HEK293T (cell line): ENCODE measurements at regions not wholly inside any gene's neighbourhood (a gene's known extent, or its start where the extent isn't known, plus 50 kb on each side); places are given as distances from the start of the nearest gene placed in this dataset.
A peak's percentile ranks its signal among the peaks of the same experiment; 100 is the strongest.

Source experiments
- BHLHE40 ChIP-seq: fragments of 450-650 bp; IDR thresholded peaks from 2 replicates; pipeline ENCODE4 v1.6.1; 2016; ENCODE audit warnings: mild to moderate bottlenecking, moderate library complexity, borderline replicate concordance
- FOXA1 ChIP-seq: fragments of 450-650 bp; IDR thresholded peaks from 2 replicates; pipeline ENCODE4 v1.6.1; 2016; ENCODE audit warnings: mild to moderate bottlenecking
- FOXK2 ChIP-seq: fragments of 450-650 bp; IDR thresholded peaks from 2 replicates; pipeline ENCODE4 v1.6.1; 2016; ENCODE audit warnings: mild to moderate bottlenecking
- SP1 ChIP-seq: fragments of 450-650 bp; IDR thresholded peaks from 2 replicates; pipeline ENCODE4 v1.6.1; 2017
- ZNF384 ChIP-seq: fragments of 450-650 bp; IDR thresholded peaks from 2 replicates; pipeline ENCODE4 v1.6.1; 2016

GRCh38 chr1:83102630-83103071 is 896.3 kb downstream of the TTLL7 start:
- TF ChIP-seq SP1 (no peak), FOXK2 (no peak), BHLHE40 (no peak), ZNF384 (peak; percentile 76), FOXA1 (no peak)
